ENCODE measurements at regions not wholly inside any gene's neighbourhood (a gene's known extent, or its start where the extent isn't known, plus 50 kb on each side); places are given as distances from the start of the nearest gene placed in this dataset.
"Not testable (repeated sequence)": the region's sequence is repeated elsewhere in the genome, so short reads cannot be mapped to it uniquely, and the experiment has no call there.

DNA sequence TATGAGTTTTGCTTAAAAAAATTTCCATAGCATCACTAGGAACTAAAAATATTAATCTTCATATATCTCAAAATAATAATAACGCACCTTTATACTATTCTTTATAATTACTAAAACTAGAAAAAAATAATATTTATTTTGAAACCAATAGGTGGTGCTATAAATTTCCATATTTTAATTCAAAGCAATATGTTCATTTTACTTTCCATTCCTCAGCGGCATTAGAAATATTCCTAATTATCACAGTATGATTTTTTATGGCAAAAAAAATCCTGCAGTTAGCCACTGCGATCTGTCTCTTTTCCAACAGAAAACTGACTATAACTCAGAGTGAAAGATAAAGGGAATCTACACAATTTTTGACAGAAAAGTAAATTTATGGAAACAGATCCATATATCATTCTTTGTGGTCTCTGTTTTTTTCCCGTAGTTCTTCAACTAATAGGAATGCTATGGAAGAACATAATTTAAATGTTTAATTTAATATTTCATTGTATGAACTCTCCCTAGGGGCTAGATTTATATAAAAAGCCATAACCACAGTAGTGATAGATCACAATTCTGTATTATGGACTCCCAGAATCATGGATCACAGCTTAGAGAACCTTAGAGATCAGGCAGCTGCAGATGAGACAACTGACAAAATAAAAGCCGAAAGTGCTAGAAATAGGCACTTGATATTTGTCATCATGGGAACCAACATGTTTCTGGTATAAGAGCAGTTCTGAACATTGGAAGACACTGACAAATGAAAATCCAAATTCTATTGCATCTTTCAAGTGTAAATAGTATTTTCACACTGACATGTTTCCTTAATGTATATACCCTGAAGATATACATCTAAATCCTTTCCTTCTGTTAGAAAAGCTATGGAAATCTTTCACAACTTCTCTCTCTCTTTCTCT is 167.7 kb upstream of the MPDZ start:
- Mint-ChIP-seq H3K4me1 (no peaks in the 10 kb centered on the region), H3K27ac (no peak overlapping the region), H3K4me3 (no peak overlapping the region), H3K9me3 (peaks cover 0 to 17% (median 0%) of the 10 kb centered on the region in 9 donors), H3K27me3 (peaks cover 0 to 4% (median 0%) of the 10 kb centered on the region in 5 donors), H3K36me3 (no peaks in the 10 kb centered on the region)
- POLR2A ChIA-PET: no interaction called here
- no peak for ATAC-seq
- no peak for DNase-seq

DNA sequence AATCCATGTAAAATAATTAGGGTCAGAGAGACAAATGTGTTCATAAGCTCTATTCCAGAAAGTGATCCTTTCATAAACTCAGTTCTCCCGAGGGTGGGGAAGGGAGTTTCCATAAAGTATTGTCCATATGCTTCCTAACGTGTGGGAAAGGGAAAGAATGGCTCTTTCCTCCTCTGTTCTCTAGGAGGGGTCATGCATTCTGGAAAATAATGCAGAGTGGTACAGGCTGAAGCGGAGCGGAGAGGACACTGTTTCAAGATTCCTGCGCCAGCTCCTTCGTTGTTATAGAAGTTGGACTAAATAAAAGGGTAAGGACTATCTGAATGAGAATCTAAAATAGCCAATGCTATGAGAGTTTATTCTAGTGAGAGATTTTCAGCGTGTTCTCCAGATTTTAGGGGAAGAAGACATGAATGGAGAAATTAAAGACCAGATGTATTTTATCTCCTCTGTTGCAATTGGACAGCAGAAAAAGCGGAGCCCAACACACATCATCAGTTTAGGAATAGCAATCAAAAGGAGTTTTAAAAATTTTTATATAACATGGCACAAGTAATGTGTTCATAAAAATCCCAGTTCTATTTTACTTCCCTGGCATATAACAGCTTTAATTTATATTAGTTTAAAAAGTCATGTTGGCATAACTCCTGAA is 166.9 kb upstream of the MPDZ start:
- peaks cover 0 to 17% (median 0%) of the 10 kb centered on the region in 9 donors for H3K9me3 Mint-ChIP-seq
- H3K27me3 Mint-ChIP-seq: peaks cover 0 to 4% (median 0%) of the 10 kb centered on the region in 5 donors
- POLR2A ChIA-PET: no interaction called here

DNA sequence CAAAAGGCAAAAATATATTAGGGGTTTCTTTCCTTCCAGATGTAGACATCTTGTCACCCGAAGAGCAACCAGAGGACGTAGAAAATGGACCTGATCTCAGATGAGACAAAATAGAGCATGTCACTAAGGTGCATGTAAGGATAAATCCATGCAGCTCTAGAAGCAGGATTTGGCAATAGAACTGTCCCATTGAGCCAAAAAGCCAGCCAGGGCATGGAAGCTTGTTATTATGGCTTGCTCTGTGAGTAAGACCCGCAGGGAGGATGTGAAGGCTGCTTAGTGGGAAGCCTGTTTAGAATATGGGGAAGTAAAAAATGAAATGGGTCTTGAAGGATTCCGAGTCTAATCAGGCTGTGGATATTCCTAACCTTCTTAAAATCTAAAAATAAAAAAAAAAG is 165.6 kb upstream of the MPDZ start:
- ATAC-seq (no peak), DNase-seq (no peak)
- peaks cover 0 to 4% (median 0%) of the 10 kb centered on the region in 5 donors for H3K27me3 Mint-ChIP-seq
- H3K4me3 Mint-ChIP-seq: no peak overlapping the region
- H3K9me3 Mint-ChIP-seq: peaks cover 0 to 17% (median 0%) of the 10 kb centered on the region in 9 donors
- POLR2A ChIA-PET: no interaction called here
- H3K4me1 Mint-ChIP-seq: no peaks in the 10 kb centered on the region
- no peak overlapping the region for H3K27ac Mint-ChIP-seq
- H3K36me3 Mint-ChIP-seq: no peaks in the 10 kb centered on the region

More for the DNA sequence above, 166.9 kb upstream of the MPDZ start:
- no peak for ATAC-seq
- no peaks in the 10 kb centered on the region for H3K4me1 Mint-ChIP-seq
- H3K4me3 Mint-ChIP-seq: no peak overlapping the region
- no peak overlapping the region for H3K27ac Mint-ChIP-seq
- no peaks in the 10 kb centered on the region for H3K36me3 Mint-ChIP-seq
- DNase-seq: no peak

GRCh38 chr9:13444245-13445102 is 165.0 kb upstream of the MPDZ start:
- peaks cover 0 to 4% (median 0%) of the 10 kb centered on the region in 5 donors for H3K27me3 Mint-ChIP-seq
- POLR2A ChIA-PET: no interaction called here
- H3K27ac Mint-ChIP-seq: no peak overlapping the region
- no peak for DNase-seq
- peaks cover 0 to 17% (median 0%) of the 10 kb centered on the region in 9 donors for H3K9me3 Mint-ChIP-seq
- ATAC-seq: no peak
- H3K4me1 Mint-ChIP-seq: no peaks in the 10 kb centered on the region
- H3K4me3 Mint-ChIP-seq: no peak overlapping the region
- no peaks in the 10 kb centered on the region for H3K36me3 Mint-ChIP-seq

DNA sequence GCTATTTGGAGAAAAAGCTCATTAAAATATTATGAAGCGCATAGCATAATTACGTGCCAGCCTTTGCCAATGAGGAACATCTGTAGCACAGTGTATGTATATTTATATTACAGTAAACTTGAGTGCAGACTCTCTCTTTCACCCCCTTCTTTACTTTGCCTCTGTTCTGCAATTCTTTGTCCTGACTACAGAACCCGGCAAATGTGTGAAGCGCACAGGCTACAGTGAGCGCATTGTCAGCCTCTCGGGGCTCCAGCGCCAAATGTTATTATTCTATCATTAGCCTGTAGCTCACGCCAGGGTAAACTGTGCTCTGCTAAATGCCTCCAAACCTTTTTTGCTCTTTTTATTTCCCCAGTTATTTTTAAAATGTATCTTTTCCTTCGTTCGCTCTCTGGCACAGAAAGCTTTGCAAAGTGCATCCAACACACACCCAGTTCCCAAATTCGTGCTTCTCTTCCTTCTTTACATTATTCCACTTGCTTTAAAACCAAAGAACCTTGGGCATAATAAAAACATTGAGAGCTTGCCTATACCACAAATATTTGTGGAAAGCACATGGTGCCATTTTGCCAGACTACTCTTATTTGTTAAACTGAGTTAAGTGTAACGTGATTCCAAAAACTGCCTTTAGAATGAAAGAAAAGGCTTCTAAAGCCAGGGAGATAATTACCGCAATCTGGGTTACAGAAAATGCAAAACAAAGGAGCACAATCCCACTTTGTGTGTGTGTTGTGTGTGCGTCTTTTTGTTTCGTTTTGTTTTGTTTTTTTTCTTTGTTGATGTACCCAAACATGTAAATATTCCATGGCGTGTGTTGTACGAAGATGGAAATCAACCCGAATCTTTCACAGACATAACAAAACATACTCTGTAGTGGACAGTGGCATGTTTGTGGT is 164.1 kb upstream of the MPDZ start:
- POLR2A ChIA-PET: no interaction called here
- Mint-ChIP-seq H3K4me3 (no peak overlapping the region), H3K27me3 (peaks cover 0 to 4% (median 0%) of the 10 kb centered on the region in 5 donors), H3K9me3 (peaks cover 0 to 17% (median 0%) of the 10 kb centered on the region in 9 donors), H3K4me1 (no peaks in the 10 kb centered on the region), H3K27ac (no peak overlapping the region), H3K36me3 (no peaks in the 10 kb centered on the region)
- no peak for DNase-seq
- ATAC-seq: no peak

DNA sequence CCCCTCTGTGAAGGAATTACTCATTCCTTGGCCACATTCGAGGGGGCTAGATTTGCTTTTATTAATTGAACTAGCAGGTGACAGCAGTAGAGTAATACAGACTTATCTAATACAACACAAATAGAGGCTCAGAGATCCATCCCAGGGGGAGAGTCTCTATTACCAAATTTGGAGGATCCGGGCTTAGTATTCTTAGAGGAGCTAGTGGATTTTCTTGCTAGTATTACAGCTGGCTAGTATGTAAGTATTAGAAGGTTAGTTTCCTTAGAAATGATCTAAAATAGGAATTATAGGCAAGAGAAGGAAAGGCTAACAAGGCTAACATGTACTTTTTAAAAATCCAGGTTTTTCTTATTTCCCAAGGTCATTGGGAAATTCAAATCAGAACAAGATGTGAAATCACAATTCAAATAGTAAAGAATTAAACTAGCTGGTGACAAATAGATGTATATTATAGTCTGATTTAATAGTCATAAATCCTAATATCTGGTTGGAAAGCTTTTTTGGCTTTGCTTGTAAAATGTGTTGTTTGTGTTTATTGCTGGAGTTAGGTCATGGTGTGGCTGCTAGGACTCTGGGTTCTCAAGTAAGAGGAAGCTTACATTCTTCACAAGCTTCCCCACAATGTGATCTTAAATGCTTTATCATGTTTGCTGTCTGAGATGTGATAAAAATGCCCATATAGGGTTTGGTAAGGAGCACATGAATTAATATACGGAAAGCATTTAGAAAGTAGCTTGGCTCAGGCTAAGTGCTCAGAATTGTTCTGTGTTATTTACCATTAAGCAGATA is 160.4 kb upstream of the MPDZ start:
- Mint-ChIP-seq H3K9me3 (peaks cover 0 to 15% (median 0%) of the 10 kb centered on the region in 9 donors), H3K27ac (no peak overlapping the region), H3K4me3 (no peak overlapping the region), H3K27me3 (no peaks in the 10 kb centered on the region), H3K4me1 (no peaks in the 10 kb centered on the region), H3K36me3 (no peaks in the 10 kb centered on the region)
- DNase-seq (no peak), ATAC-seq (no peak)
- POLR2A ChIA-PET: no interaction called here

DNA sequence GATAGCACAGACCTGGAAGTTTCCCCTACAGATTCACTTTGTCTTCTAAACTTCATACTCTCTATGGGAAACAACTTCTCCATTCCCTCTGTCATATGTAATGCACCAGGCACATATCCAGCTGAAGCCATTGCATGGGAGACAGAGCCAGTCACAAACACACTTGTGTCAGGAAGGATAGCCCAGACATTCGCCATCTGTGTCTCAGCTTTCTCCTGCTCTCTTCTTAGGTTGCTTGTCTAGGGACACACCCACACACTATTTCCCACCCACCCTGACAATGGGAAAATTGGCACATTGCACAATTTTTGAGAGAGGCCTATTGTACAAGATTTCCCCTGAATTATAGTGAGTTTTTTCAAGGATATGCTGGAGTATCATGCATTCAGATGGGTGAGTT is 158.4 kb upstream of the MPDZ start:
- DNase-seq: no peak
- Mint-ChIP-seq H3K27me3 (no peaks in the 10 kb centered on the region), H3K4me3 (no peak overlapping the region), H3K9me3 (peaks cover 0 to 3% (median 0%) of the 10 kb centered on the region in 9 donors), H3K4me1 (no peaks in the 10 kb centered on the region), H3K27ac (no peak overlapping the region), H3K36me3 (no peaks in the 10 kb centered on the region)
- ATAC-seq: no peak
- POLR2A ChIA-PET: no interaction called here

GRCh38 chr9:13436591-13436990 is 157.1 kb upstream of the MPDZ start:
- no peak overlapping the region for H3K4me3 Mint-ChIP-seq
- no peak overlapping the region for H3K27ac Mint-ChIP-seq
- no peaks in the 10 kb centered on the region for H3K36me3 Mint-ChIP-seq
- H3K4me1 Mint-ChIP-seq: no peaks in the 10 kb centered on the region
- no peaks in the 10 kb centered on the region for H3K27me3 Mint-ChIP-seq
- no peak for DNase-seq
- no peak for ATAC-seq
- POLR2A ChIA-PET: no interaction called here
- H3K9me3 Mint-ChIP-seq: peaks cover 0 to 3% (median 0%) of the 10 kb centered on the region in 9 donors

GRCh38 chr9:13433453-13433852 is 154.0 kb upstream of the MPDZ start:
- ATAC-seq, H3K4me1 Mint-ChIP-seq, H3K27me3 Mint-ChIP-seq, POLR2A ChIA-PET, H3K27ac Mint-ChIP-seq, DNase-seq, H3K36me3 Mint-ChIP-seq, H3K4me3 Mint-ChIP-seq, H3K9me3 Mint-ChIP-seq: not testable (repeated sequence)

- Mint-ChIP-seq H3K27me3 (no peaks in the 10 kb centered on the region), H3K27ac (no peak overlapping the region), H3K9me3 (no peaks in the 10 kb centered on the region), H3K4me1 (no peaks in the 10 kb centered on the region), H3K4me3 (no peak overlapping the region), H3K36me3 (no peaks in the 10 kb centered on the region)
- ATAC-seq (no peak), DNase-seq (no peak)
- POLR2A ChIA-PET: no interaction called here
Measured at GRCh38 chr9:13432904-13433303, 153.4 kb upstream of the MPDZ start.

- no peaks in the 10 kb centered on the region for H3K9me3 Mint-ChIP-seq
- no peaks in the 10 kb centered on the region for H3K4me1 Mint-ChIP-seq
- H3K27me3 Mint-ChIP-seq: no peaks in the 10 kb centered on the region
- no peak overlapping the region for H3K4me3 Mint-ChIP-seq
- no peaks in the 10 kb centered on the region for H3K36me3 Mint-ChIP-seq
- POLR2A ChIA-PET: no interaction called here
- no peak overlapping the region for H3K27ac Mint-ChIP-seq
- ATAC-seq (no peak), DNase-seq (no peak)
Measured at GRCh38 chr9:13431692-13432091, 152.2 kb upstream of the MPDZ start.

- Mint-ChIP-seq H3K27ac (no peak overlapping the region), H3K36me3 (no peaks in the 10 kb centered on the region), H3K4me3 (no peak overlapping the region), H3K9me3 (no peaks in the 10 kb centered on the region), H3K27me3 (no peaks in the 10 kb centered on the region), H3K4me1 (no peaks in the 10 kb centered on the region)
- no peak for DNase-seq
- no peak for ATAC-seq
- POLR2A ChIA-PET: no interaction called here
Measured at GRCh38 chr9:13431222-13431536, 151.7 kb upstream of the MPDZ start.

Measured in naive thymus-derived CD8-positive, alpha-beta T cell (primary cell).